ENCODE measurements at regions not wholly inside any gene's neighbourhood (a gene's known extent, or its start where the extent isn't known, plus 50 kb on each side); places are given as distances from the start of the nearest gene placed in this dataset.

GRCh38 chr21:27086186-27086585 is 119.3 kb upstream of the ADAMTS5 start:
- TF ChIP-seq, protein P1, sequence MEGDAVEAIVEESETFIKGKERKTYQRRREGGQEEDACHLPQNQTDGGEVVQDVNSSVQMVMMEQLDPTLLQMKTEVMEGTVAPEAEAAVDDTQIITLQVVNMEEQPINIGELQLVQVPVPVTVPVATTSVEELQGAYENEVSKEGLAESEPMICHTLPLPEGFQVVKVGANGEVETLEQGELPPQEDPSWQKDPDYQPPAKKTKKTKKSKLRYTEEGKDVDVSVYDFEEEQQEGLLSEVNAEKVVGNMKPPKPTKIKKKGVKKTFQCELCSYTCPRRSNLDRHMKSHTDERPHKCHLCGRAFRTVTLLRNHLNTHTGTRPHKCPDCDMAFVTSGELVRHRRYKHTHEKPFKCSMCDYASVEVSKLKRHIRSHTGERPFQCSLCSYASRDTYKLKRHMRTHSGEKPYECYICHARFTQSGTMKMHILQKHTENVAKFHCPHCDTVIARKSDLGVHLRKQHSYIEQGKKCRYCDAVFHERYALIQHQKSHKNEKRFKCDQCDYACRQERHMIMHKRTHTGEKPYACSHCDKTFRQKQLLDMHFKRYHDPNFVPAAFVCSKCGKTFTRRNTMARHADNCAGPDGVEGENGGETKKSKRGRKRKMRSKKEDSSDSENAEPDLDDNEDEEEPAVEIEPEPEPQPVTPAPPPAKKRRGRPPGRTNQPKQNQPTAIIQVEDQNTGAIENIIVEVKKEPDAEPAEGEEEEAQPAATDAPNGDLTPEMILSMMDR (IDR thresholded peaks at IDR 0.05), result no peak
- TF ChIP-seq POLR2A (IDR thresholded peaks at IDR 0.05) (no peak), POLR2AphosphoS5 (IDR thresholded peaks at IDR 0.05) (no peak)
